ENCODE measurements at regions not wholly inside any gene's neighbourhood (a gene's known extent, or its start where the extent isn't known, plus 50 kb on each side); places are given as distances from the start of the nearest gene placed in this dataset.

DNA sequence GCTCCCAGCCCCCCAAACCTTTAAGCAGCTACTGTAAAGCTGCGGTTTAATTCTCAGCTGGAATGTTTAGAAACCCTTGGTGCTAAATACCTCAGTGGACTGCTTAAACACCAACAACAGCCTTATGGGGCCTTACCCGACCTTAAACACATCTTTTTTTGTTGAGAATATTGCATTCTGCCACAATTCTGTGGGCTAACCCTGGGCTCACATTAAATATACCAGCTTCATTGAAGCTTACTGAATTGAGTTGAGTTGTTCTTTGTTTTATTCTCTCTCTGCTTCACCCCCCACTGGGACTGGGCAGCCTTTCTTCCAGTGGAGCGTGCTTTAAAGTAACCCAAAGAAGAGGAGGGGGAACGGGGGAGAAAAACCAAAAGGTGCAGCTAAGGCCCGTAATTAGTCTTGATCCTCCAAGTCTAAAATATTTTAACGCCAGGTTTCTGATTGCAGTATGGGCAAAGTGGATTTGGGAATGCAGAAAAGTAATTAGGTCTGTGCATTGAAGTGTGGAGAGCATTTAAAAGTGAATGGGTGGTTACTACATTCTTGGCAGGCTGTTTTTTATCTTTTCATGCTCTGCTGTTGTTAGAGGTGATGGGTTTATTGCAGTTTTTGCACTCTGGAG, 281.2 kb downstream of the NR2F1-AS1 start:
- TF ChIP-seq, protein P1, sequence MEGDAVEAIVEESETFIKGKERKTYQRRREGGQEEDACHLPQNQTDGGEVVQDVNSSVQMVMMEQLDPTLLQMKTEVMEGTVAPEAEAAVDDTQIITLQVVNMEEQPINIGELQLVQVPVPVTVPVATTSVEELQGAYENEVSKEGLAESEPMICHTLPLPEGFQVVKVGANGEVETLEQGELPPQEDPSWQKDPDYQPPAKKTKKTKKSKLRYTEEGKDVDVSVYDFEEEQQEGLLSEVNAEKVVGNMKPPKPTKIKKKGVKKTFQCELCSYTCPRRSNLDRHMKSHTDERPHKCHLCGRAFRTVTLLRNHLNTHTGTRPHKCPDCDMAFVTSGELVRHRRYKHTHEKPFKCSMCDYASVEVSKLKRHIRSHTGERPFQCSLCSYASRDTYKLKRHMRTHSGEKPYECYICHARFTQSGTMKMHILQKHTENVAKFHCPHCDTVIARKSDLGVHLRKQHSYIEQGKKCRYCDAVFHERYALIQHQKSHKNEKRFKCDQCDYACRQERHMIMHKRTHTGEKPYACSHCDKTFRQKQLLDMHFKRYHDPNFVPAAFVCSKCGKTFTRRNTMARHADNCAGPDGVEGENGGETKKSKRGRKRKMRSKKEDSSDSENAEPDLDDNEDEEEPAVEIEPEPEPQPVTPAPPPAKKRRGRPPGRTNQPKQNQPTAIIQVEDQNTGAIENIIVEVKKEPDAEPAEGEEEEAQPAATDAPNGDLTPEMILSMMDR (IDR thresholded peaks at IDR 0.05) = no peak
- no peak for TF ChIP-seq CREB1 (CRISPR knock-in tag; IDR thresholded peaks at IDR 0.05)
- TF ChIP-seq CBFB (CRISPR knock-in tag; IDR thresholded peaks at IDR 0.05; ENCODE audit: low read depth) = no peak
- no peak for TF ChIP-seq ZNF219 (CRISPR knock-in tag; IDR thresholded peaks at IDR 0.05; ENCODE audit: borderline replicate concordance)
- TF ChIP-seq MYBL2 (CRISPR knock-in tag; IDR thresholded peaks at IDR 0.05) = no peak
- no peak for TF ChIP-seq NFE2L1 (CRISPR knock-in tag; IDR thresholded peaks at IDR 0.05)
- TF ChIP-seq, protein P2, sequence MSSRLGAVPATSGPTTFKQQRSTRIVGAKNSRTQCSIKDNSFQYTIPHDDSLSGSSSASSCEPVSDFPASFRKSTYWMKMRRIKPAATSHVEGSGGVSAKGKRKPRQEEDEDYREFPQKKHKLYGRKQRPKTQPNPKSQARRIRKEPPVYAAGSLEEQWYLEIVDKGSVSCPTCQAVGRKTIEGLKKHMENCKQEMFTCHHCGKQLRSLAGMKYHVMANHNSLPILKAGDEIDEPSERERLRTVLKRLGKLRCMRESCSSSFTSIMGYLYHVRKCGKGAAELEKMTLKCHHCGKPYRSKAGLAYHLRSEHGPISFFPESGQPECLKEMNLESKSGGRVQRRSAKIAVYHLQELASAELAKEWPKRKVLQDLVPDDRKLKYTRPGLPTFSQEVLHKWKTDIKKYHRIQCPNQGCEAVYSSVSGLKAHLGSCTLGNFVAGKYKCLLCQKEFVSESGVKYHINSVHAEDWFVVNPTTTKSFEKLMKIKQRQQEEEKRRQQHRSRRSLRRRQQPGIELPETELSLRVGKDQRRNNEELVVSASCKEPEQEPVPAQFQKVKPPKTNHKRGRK (CRISPR knock-in tag; IDR thresholded peaks at IDR 0.05; ENCODE audit: borderline replicate concordance) = no peak
- TF ChIP-seq, protein P3, sequence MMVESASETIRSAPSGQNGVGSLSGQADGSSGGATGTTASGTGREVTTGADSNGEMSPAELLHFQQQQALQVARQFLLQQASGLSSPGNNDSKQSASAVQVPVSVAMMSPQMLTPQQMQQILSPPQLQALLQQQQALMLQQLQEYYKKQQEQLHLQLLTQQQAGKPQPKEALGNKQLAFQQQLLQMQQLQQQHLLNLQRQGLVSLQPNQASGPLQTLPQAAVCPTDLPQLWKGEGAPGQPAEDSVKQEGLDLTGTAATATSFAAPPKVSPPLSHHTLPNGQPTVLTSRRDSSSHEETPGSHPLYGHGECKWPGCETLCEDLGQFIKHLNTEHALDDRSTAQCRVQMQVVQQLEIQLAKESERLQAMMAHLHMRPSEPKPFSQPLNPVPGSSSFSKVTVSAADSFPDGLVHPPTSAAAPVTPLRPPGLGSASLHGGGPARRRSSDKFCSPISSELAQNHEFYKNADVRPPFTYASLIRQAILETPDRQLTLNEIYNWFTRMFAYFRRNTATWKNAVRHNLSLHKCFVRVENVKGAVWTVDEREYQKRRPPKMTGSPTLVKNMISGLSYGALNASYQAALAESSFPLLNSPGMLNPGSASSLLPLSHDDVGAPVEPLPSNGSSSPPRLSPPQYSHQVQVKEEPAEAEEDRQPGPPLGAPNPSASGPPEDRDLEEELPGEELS (CRISPR knock-in tag; IDR thresholded peaks at IDR 0.05) = no peak
